SK-N-DZ (cell line): ENCODE measurements at regions not wholly inside any gene's neighbourhood (a gene's known extent, or its start where the extent isn't known, plus 50 kb on each side); places are given as distances from the start of the nearest gene placed in this dataset.
"Not testable (repeated sequence)": the region's sequence is repeated elsewhere in the genome, so short reads cannot be mapped to it uniquely, and the experiment has no call there.

Source experiments
- DNase-seq: peaks from one replicate; pipeline ENCODE4 v3.0.0-alpha.2; 2015; ENCODE audit warnings: low spot score

GRCh38 chr20:33908336-33908735 is 85.4 kb upstream of the RALY start:
- DNase-seq = no peak

GRCh38 chr20:33908868-33909267 is 84.8 kb upstream of the RALY start:
- DNase-seq = no peak

GRCh38 chr20:33909331-33909921 is 84.3 kb upstream of the RALY start:
- DNase-seq = no peak

- no peak for DNase-seq
Observed at GRCh38 chr20:33910056-33910455, 83.7 kb upstream of the RALY start.

- DNase-seq = no peak
Observed at GRCh38 chr20:33910529-33911327, 83.0 kb upstream of the RALY start.

GRCh38 chr20:33914919-33915318 is 78.8 kb upstream of the RALY start:
- DNase-seq = no peak

GRCh38 chr20:33915726-33916331 is 77.9 kb upstream of the RALY start:
- DNase-seq = peak; percentile 49

- DNase-seq = no peak
Observed at GRCh38 chr20:33916768-33917167, 76.9 kb upstream of the RALY start.

- no peak for DNase-seq
Observed at GRCh38 chr20:33917831-33918525, 75.7 kb upstream of the RALY start.

GRCh38 chr20:33918662-33919061 is 75.0 kb upstream of the RALY start:
- DNase-seq = no peak

GRCh38 chr20:33919653-33920052 is 74.1 kb upstream of the RALY start:
- no peak for DNase-seq

- DNase-seq = no peak
Observed at GRCh38 chr20:33922224-33922623, 71.5 kb upstream of the RALY start.

- DNase-seq = no peak
Observed at GRCh38 chr20:33923740-33924139, 70.0 kb upstream of the RALY start.

- no peak for DNase-seq
Observed at GRCh38 chr20:33925867-33926266, 67.8 kb upstream of the RALY start.

GRCh38 chr20:33926425-33926824 is 67.3 kb upstream of the RALY start:
- DNase-seq = no peak

- no peak for DNase-seq
Observed at GRCh38 chr20:33927724-33928123, 66.0 kb upstream of the RALY start.

GRCh38 chr20:33929917-33930316 is 63.8 kb upstream of the RALY start:
- DNase-seq = no peak

- DNase-seq = peak; percentile 74
Observed at GRCh38 chr20:33933469-33933909, 60.2 kb upstream of the RALY start.

GRCh38 chr20:33936656-33937055 is 57.1 kb upstream of the RALY start:
- no peak for DNase-seq

GRCh38 chr20:33939031-33939430 is 54.7 kb upstream of the RALY start:
- DNase-seq = not testable (repeated sequence)

- no peak for DNase-seq
Observed at GRCh38 chr20:33940666-33941065, 53.0 kb upstream of the RALY start.
